ENCODE measurements at regions not wholly inside any gene's neighbourhood (a gene's known extent, or its start where the extent isn't known, plus 50 kb on each side); places are given as distances from the start of the nearest gene placed in this dataset.

DNA sequence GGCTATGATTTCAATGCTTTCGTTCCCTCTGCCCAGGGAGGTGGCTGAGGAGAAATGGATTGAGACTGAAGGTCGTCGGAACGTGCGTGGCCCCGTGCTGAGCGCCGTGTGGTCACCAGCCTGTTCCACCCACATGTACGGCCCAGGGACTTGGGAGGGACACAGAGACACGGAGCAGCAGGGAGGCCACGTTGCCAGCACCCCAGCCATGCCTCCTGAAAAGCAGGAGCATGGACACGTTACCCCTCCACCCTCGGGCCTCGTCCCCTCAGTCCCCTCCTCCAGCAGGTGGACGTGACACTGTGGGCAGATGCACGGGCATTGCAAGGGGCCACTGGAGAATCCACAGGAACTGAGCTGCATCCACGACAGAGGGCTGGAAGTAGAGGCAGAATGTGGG lies 133.1 kb upstream of the CST7 start:
- DNase-seq (ENCODE audit: low read depth in 3 of 3) = no peak

DNA sequence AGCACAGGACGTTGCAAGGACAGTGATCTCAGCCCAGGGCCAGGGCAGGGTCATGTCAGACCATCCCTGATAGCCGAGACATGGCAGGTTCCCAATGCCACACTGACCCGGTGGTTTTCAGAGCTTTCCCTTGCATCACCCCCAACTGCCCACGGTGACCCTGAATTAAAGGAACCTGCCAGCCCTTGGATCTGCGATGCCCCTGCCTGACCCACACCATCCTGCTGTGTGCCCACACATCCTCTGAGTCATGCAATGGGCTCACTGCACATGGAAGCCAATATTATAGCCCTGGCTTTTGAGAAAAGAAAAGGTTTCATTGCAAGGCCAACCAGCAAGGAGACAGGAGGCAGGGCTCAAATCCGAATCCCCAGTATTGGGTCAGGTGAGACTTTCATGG lies 132.6 kb upstream of the CST7 start:
- DNase-seq (ENCODE audit: low read depth in 3 of 3) = no peak

- no peak for DNase-seq (ENCODE audit: low read depth in 3 of 3)
Observed at GRCh38 chr20:24816907-24817306, 132.2 kb upstream of the CST7 start.

DNA sequence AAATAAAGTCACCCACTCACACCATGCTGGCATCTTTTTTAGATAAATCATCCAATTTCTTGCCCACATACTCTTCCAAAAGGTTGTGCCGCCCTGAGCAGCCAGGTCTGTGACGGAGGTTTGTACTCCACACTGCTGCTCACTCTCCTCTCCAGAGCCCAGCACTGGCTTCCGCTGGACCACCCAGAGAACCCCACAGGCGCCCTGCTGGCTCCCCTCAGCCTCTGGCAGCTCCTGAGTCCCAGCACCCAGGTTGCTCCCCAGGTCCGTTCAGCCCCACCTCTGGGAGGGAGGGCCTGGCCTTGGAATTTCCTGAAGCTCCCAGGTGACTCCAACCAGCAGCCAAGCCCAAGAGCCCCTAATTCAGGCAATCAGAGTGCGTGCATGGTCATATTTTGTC lies 131.7 kb upstream of the CST7 start:
- DNase-seq (ENCODE audit: low read depth in 3 of 3) = no peak

GRCh38 chr20:24818056-24818455 lies 131.0 kb upstream of the CST7 start:
- no peak for DNase-seq (ENCODE audit: low read depth in 3 of 3)

DNA sequence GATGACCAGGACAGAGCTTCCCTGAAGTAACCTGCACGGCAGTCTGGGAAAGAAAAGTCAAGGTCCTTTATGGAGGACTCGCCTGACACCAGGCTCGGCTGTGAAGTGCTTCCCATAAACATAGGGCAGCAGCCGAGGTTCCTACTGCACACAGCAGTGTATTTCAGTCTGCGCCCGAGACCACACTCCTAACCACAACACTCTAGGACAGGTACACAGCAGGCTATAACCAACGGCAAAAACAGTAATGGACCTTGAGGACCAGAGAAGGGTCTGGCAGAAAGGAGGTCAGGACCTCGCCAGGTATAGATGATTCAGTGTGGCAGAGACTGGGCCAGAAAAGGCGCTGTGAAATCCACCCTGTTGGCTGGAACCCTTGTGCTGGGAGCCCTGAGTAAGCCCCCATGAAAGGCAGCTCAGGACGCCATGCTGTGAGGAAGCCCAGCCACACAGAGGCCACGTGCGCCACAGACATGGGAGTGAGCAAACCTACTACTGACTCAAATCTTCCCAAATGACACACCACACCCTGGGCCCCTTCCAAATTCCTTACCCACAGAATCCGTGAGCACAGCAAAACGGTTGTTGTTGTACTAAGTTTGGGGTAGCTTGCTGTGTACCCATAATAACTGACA lies 129.6 kb upstream of the CST7 start:
- DNase-seq (ENCODE audit: low read depth in 3 of 3) = no peak

- DNase-seq (ENCODE audit: low read depth in 3 of 3) = no peak
Observed at GRCh38 chr20:24820345-24820744, 128.7 kb upstream of the CST7 start.

- DNase-seq (ENCODE audit: low read depth in 3 of 3) = no peak
Observed at GRCh38 chr20:24821391-24821790, 127.7 kb upstream of the CST7 start.

DNA sequence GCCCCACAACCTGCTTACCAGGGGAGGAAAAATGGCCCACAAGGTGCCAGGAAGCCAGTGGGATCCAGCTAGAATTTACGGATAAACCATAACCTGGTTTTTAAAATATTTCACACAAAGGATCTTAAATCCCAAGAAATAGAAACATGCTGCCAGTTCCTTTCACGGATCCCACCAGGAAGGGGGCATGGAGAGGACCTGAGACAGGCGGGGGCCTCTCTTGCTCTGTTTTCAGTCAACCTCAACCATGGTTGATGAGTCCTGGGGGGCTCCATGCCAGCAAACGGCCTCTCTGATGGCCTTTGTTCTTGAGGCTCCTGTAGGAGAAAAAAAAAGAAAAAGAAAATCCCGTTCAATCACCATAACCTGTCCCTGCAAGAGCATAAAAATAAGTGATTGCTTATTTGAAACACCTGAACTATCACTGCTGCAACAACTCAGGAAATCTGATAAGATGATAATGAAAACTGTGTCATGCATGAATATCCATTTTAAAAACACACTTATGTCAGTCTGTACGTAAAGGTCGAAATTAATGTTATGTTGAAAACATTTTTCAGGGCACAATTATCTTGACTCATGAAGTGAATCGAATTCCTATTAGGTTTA lies 125.8 kb upstream of the CST7 start:
- DNase-seq (ENCODE audit: low read depth in 3 of 3) = no peak

DNA sequence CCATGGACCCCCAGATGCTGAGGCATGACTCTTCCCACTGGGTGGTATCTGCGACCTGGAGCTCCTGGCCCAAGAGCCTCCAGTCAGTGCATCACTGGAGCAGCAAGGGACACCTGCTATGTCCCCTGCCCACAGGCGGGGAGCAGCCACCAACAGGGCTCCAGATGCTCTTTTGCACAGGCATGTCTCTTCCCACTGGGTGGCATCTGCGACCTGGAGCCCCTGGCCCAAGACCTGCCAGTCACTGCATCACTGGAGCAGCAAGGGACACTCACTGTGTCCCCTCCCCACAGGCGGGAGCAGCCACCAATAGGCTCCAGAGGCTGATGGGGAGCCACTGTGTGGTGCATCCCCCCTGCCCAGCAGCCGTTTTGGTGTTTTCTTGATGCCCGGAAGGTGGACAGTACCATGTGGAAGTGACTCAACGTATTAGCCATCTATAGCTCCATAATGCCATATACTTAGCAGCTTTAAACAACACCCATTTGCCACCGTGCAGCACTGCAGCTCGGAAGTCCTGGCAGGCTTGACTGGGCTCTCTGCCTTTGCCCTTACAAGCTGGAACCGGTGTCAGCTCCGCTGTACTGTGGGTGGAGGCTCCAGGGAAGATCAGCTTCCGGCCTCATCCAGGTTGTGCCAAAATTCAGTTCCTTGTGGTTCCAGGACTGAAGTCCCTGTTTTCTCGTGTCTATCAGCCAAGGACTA lies 124.9 kb upstream of the CST7 start:
- no peak for DNase-seq (ENCODE audit: low read depth in 3 of 3)

DNA sequence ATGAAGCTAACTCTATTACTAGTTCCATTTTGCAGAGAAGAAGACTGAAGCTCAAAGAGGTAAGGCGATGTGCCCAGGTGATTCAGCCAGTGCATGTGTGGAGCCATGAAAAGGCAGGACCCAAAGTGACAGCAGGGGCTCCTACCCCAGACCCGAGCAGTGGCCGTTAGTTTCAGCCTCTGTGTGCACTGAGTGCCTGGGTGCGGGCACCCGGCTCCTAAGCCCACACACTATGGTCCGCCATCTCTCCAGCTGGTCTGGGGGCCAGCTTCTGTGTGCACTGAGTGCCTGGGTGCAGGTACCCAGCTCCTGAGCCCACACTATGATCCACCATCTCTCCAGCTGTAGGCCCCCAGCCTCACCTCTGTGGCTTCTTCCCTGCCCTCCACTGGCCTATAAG lies 123.5 kb upstream of the CST7 start:
- no peak for DNase-seq (ENCODE audit: low read depth in 3 of 3)

DNA sequence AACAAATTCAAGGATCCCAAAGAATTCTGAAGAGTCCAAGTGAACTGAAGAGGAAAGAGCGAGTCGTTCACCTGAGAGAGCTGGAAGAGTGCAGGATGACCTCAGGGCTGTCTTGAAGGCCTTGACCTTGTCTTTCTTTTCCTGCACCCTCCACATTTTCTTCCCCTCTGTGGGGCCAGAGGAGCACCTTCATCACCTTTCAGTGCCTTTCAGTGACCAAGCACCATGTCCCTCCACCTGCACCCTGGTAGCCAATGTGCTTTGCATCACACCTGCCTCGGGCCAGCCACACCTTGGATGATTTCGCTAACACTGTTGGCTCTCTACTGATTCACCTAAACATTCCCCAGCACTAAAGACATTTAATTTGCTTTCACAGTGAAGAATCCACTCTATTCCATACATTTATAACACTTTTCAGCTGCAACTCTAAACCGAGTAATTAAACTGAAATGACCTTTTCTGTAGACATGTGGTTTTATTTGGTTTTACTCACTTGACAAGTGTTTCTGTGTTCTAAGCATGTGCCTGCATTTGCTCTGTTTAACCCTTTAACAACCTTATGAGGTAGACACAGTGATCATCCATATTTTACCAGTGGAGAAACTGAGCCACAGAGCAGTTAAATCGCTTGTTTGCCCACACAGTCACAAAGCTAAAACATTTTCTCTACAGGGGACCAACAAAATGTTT lies 121.3 kb upstream of the CST7 start:
- no peak for DNase-seq (ENCODE audit: low read depth in 3 of 3)

DNA sequence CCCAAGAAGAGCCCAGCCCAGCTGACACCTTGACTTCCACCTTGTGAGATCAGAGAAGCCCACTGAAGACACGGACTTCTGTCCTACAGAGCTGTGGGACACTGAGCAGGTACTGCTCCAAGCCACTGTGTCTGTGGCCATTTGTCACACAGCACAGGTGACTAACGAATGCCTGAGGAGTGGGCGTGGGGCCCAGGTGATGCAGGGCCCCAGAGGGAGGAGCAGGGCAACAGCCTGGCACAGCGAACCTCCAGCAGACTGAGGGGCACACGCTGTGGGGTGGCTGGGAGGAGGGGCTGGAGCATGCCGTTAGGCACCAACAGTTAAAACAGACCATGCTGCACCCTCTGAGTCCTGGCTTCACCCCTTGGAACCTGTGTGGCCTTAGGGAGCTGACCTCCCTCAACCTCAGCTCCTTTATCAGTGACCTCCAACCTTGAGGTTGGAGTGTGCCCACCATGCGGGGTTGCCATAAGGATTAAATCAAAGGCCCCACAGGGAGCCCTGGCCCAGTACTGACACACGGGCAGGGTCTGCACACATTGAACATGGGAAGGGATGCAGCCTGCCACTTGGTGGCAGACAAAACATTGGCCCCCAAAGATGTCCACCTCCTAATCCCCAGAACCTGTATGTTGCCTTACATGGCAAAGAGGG lies 119.9 kb upstream of the CST7 start:
- DNase-seq (ENCODE audit: low read depth in 3 of 3) = no peak

- DNase-seq (ENCODE audit: low read depth in 3 of 3) = no peak
Observed at GRCh38 chr20:24829649-24830370, 119.3 kb upstream of the CST7 start.

DNA sequence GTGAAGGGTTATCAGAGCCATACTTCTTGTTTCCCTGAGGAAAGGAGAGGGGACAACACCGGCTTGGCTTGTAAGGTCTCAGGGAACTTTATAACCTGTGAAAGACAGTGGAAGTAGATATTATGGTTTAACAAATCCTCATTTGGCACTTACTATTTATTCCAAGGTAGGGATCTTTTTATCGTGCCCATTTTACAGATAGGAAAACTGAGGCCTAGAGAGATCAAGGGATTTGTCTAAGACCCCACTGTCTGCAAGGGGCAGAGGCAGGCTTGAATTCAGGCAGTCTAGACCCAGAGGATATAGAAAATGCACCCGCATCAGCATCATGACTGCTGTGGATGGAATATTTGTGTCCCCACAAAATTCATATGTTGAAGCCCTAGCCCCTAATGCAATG lies 118.4 kb upstream of the CST7 start:
- no peak for DNase-seq (ENCODE audit: low read depth in 3 of 3)

DNA sequence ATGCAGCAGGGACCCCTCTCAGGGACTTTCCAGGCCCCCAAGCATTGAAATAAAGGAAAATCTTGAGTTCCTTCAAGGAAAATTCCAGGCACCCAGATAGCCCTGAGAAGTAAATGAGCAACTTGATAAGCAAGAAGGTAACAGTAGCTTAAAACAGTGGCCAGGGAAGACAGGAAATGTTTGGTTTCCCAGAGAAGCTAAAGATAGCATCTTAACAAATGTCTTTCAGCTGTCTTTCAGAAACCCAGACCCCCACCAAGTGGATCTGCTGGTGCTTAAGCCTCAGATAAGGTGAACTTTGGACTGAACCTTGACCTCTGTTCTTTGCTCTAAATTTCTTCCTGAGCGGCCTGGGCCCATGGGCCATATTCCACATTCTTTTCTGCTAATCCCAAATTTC lies 117.8 kb upstream of the CST7 start:
- no peak for DNase-seq (ENCODE audit: low read depth in 3 of 3)

GRCh38 chr20:24832518-24832917 lies 116.6 kb upstream of the CST7 start:
- no peak for DNase-seq (ENCODE audit: low read depth in 3 of 3)

- DNase-seq (ENCODE audit: low read depth in 3 of 3) = no peak
Observed at GRCh38 chr20:24833592-24833991, 115.5 kb upstream of the CST7 start.

DNA sequence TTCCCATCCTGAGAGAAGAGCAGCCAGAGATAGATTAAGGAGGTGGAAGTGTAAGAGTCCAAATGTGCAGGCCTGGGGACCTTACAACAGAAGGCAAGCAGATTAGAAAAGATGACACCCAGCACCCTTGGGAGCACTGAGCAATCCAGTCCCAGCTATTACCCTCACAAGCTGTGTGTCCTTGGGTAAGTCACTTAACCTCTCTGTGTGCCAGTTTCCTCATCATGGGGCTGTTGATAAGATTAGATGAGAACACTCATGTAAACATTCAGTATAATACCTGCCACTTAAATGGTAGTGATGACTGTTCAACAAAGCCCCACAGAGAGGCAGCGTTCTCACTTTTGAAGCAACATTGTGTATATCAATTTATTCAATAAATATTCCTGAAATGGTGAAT lies 114.8 kb upstream of the CST7 start:
- DNase-seq (ENCODE audit: low read depth in 3 of 3) = no peak

- no peak for DNase-seq (ENCODE audit: low read depth in 3 of 3)
Observed at GRCh38 chr20:24835195-24835594, 113.9 kb upstream of the CST7 start.

GRCh38 chr20:24836041-24836533 lies 113.0 kb upstream of the CST7 start:
- no peak for DNase-seq (ENCODE audit: low read depth in 3 of 3)

All from stimulated activated CD4-positive, alpha-beta T cell treated with anti-CD3 and anti-CD28 coated beads, TNF-alpha, amount 100 ng/mL, for 24 hours (primary cell).